Loucy (cell line): ENCODE measurements at regions not wholly inside any gene's neighbourhood (a gene's known extent, or its start where the extent isn't known, plus 50 kb on each side); places are given as distances from the start of the nearest gene placed in this dataset.

Source experiments
- H2AFZ ChIP-seq: fragments of 200-600 bp; sonication (generic); 2 replicates; pipeline ENCODE4 v1.6.0; 2016; ENCODE audit warnings: antibody characterized with exemption, mild to moderate bottlenecking, low read length, moderate library complexity
- H3F3A ChIP-seq: fragments of 200-600 bp; 2 replicates; pipeline ENCODE4 v1.6.0; 2016; ENCODE audit warnings: antibody characterized with exemption, low read depth, mild to moderate bottlenecking
- H3K27me3 ChIP-seq: fragments of 200-600 bp; sonication (generic); 2 replicates; pipeline ENCODE4 v1.6.1; 2014; ENCODE audit warnings: low read length, mild to moderate bottlenecking; ENCODE audit not compliant: insufficient read depth, poor library complexity, severe bottlenecking
- H3K36me3 ChIP-seq: fragments of 200-600 bp; sonication (generic); 2 replicates; pipeline ENCODE4 v1.6.1; 2016; ENCODE audit warnings: low read length; ENCODE audit not compliant: insufficient read depth
- H3K4me1 ChIP-seq: fragments of 200-600 bp; sonication (generic); 2 replicates; pipeline ENCODE4 v1.5.1; 2014; ENCODE audit warnings: low read length, mild to moderate bottlenecking; ENCODE audit not compliant: insufficient read depth, poor library complexity, severe bottlenecking
- H3K4me2 ChIP-seq: fragments of 200-600 bp; sonication (generic); 2 replicates; pipeline ENCODE4 v1.6.0; 2014; ENCODE audit warnings: antibody characterized with exemption, low read length, low read depth, mild to moderate bottlenecking; ENCODE audit not compliant: poor library complexity, severe bottlenecking
- H3K4me3 ChIP-seq: fragments of 200-600 bp; sonication (generic); 2 replicates; pipeline ENCODE4 v1.5.1; 2014; ENCODE audit warnings: low read length, mild to moderate bottlenecking, mixed read lengths; ENCODE audit not compliant: poor library complexity, severe bottlenecking
- H3K79me2 ChIP-seq: fragments of 200-600 bp; sonication (generic); 2 replicates; pipeline ENCODE4 v1.6.1; 2014; ENCODE audit warnings: low read length; ENCODE audit not compliant: insufficient read depth
- H3K9ac ChIP-seq: fragments of 200-600 bp; sonication (generic); 2 replicates; pipeline ENCODE4 v1.6.0; 2014; ENCODE audit warnings: mild to moderate bottlenecking, low read depth, low read length, moderate library complexity; ENCODE audit not compliant: poor library complexity, severe bottlenecking
- H3K9me2 ChIP-seq: fragments of 200-600 bp; sonication (generic); replicated peaks from 2 replicates; pipeline ENCODE4 v1.6.1; 2016; ENCODE audit warnings: low read depth, low read length, mixed read lengths
- H3K9me3 ChIP-seq: fragments of 200-600 bp; sonication (generic); 2 replicates; pipeline ENCODE4 v1.6.1; 2014; ENCODE audit warnings: mild to moderate bottlenecking, antibody characterized with exemption, low read length, low read depth; ENCODE audit not compliant: insufficient read depth
- H4K20me1 ChIP-seq: fragments of 200-600 bp; sonication (generic); 2 replicates; pipeline ENCODE4 v1.6.0; 2014; ENCODE audit warnings: antibody characterized with exemption, low read length, mild to moderate bottlenecking; ENCODE audit not compliant: insufficient read depth, poor library complexity, severe bottlenecking
- EZH2phosphoT487 ChIP-seq: fragments of 200-600 bp; IDR thresholded peaks from 2 replicates; pipeline ENCODE4 v1.6.1; 2018; ENCODE audit warnings: antibody characterized with exemption, mild to moderate bottlenecking, moderate library complexity, borderline replicate concordance
- TF ChIP-seq, protein P1 (sequence below): fragments of 200-600 bp; sonication (generic); conservative IDR thresholded peaks from 2 replicates; pipeline ENCODE4 v1.5.1; 2014; ENCODE audit warnings: mild to moderate bottlenecking, antibody characterized with exemption, low read length

DNA sequence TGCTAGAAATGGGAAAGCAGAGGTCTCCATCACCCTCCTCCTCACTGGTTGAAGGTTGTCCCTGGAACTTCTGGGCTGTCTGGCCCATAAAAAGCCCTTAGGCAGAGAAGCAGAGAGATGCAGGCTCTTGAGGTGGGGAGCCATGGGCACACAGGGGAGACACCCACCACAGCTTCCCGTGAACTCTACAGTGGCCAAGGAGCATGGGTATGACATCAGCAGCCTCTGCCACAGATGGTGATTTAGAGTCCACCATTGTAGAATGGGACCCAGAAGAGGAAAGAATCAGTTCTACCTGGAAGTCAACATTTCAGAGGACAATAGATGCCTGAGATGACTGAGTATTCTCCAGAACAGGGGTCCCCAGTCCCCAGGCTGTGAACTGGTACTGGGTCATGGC lies 105.6 kb upstream of the LRRN1 start:
- H3K36me3 ChIP-seq, result no peaks in the 10 kb centered on the region
- H3K4me3 ChIP-seq, result no peak overlapping the region
- H3K27me3 ChIP-seq, result no peaks in the 10 kb centered on the region
- H2AFZ ChIP-seq, result no peak overlapping the region
- peaks cover 3% of the 10 kb centered on the region; the same call in 1 of the 2 replicates for H3K9me3 ChIP-seq
- H3K4me2 ChIP-seq, result no peak overlapping the region
- no peak for TF ChIP-seq EZH2phosphoT487
- TF ChIP-seq, protein P1, sequence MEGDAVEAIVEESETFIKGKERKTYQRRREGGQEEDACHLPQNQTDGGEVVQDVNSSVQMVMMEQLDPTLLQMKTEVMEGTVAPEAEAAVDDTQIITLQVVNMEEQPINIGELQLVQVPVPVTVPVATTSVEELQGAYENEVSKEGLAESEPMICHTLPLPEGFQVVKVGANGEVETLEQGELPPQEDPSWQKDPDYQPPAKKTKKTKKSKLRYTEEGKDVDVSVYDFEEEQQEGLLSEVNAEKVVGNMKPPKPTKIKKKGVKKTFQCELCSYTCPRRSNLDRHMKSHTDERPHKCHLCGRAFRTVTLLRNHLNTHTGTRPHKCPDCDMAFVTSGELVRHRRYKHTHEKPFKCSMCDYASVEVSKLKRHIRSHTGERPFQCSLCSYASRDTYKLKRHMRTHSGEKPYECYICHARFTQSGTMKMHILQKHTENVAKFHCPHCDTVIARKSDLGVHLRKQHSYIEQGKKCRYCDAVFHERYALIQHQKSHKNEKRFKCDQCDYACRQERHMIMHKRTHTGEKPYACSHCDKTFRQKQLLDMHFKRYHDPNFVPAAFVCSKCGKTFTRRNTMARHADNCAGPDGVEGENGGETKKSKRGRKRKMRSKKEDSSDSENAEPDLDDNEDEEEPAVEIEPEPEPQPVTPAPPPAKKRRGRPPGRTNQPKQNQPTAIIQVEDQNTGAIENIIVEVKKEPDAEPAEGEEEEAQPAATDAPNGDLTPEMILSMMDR, result no peak
- H3K9ac ChIP-seq, result no peak overlapping the region
- H3F3A ChIP-seq, result no peaks in the 10 kb centered on the region
- no peaks in the 10 kb centered on the region for H4K20me1 ChIP-seq
- H3K4me1 ChIP-seq, result no peaks in the 10 kb centered on the region
- H3K9me2 ChIP-seq, result no peaks in the 10 kb centered on the region
- H3K79me2 ChIP-seq, result no peaks in the 10 kb centered on the region

DNA sequence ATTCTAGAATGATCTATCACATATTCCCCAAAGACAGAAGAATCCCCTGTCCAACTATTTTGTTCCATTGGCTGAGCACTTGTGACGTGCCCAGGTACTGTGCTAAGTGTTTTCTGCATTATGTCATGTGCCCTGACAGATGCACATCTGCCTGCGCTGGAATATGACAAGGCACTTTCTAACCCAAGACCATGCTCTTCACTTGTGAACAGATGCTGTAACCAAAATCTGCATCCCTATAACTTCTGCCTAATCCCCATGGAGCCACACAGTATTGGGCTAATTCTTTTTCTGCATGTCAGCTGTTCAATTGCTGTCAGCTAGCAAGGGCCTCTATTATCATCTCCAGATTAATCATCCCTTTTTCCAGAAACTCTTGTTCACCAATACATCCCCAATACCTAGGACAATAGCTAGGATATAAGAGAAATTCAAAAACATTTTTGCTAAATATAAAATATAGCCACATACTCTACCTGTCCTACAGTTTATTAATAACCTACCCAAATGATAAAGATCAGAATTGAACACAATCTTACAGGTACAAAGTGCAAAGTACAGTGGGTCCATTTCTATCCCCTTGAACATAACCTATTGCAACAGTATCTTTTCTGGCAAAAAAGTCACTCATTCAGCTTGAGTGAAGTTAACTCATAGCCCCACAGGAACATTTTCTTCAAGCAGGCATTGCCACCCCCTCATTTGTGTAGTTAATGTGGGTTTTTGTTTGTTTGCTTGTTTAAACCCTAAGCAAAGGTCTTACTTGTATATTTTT lies 109.4 kb upstream of the LRRN1 start:
- H3K4me2 ChIP-seq, result no peak overlapping the region
- no peaks in the 10 kb centered on the region for H3K9me2 ChIP-seq
- H3F3A ChIP-seq, result no peaks in the 10 kb centered on the region
- no peaks in the 10 kb centered on the region for H4K20me1 ChIP-seq
- H3K4me3 ChIP-seq, result no peak overlapping the region
- H3K4me1 ChIP-seq, result no peaks in the 10 kb centered on the region
- H3K9ac ChIP-seq, result no peak overlapping the region
- H3K79me2 ChIP-seq, result no peaks in the 10 kb centered on the region
- H3K9me3 ChIP-seq, result peaks cover 3% of the 10 kb centered on the region; the same call in 1 of the 2 replicates
- no peak for TF ChIP-seq EZH2phosphoT487
- H3K36me3 ChIP-seq, result no peaks in the 10 kb centered on the region
- H2AFZ ChIP-seq, result no peak overlapping the region
- H3K27me3 ChIP-seq, result no peaks in the 10 kb centered on the region

DNA sequence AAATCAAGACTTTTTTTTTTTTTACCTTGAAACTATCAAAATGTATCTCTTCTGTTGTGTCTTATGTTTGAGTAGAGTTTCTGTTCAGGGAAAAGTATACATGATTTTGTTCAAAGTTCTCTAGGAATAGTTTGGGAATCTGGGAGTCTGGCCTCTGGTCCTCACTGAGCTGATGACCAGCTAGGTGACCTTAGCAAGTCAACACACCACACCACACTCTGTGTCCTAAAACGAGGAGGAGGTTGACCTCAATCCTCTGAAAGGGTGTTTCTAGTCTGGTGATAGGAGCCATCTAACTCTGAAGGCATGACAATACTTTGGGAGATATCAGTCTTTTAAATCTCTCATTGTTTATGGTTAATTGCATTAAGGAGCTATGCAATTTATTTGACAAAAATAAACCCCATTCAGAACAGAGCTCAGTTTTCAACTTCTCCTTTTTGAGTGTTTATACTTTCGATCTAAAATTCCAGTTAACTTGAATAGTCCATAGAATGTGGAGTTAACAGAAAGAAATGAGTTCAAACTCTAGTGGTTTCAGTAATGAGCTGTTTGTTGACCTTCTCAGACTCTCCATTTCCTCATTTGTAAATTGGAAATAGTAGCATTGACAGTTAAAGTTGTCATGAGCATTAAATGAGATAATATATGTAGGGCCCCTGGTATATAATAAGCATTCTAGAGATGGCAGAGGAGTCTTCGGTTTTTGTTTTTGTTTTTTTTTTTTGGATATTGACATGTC lies 112.2 kb upstream of the LRRN1 start:
- no peak overlapping the region for H3K4me2 ChIP-seq
- no peaks in the 10 kb centered on the region for H3K27me3 ChIP-seq
- H2AFZ ChIP-seq, result no peak overlapping the region
- TF ChIP-seq, protein P1, result no peak
- no peak for TF ChIP-seq EZH2phosphoT487
- no peaks in the 10 kb centered on the region for H4K20me1 ChIP-seq
- H3K9me3 ChIP-seq, result 0 out of 2 replicates have a peak, but pooled peaks cover 3% of the 10 kb centered on the region
- no peaks in the 10 kb centered on the region for H3K79me2 ChIP-seq
- no peak overlapping the region for H3K4me3 ChIP-seq
- H3F3A ChIP-seq, result no peaks in the 10 kb centered on the region
- H3K4me1 ChIP-seq, result no peaks in the 10 kb centered on the region
- no peak overlapping the region for H3K9ac ChIP-seq
- H3K36me3 ChIP-seq, result no peaks in the 10 kb centered on the region
- H3K9me2 ChIP-seq, result no peaks in the 10 kb centered on the region
